ENCODE measurements at regions not wholly inside any gene's neighbourhood (a gene's known extent, or its start where the extent isn't known, plus 50 kb on each side); places are given as distances from the start of the nearest gene placed in this dataset.
A peak's percentile ranks its signal among the peaks of the same experiment; 100 is the strongest.

GRCh38 chr21:18191139-18191538, 53.5 kb upstream of the CHODL start:
- no peak for DNase-seq (ENCODE audit: low spot score)

- no peak for DNase-seq (ENCODE audit: low spot score)
These were observed 66.1 kb upstream of the CHODL start for GRCh38 chr21:18178509-18178908.

- no peak for DNase-seq (ENCODE audit: low spot score)
These were observed 70.3 kb upstream of the CHODL start for GRCh38 chr21:18174370-18174769.

GRCh38 chr21:18170829-18171228, 73.8 kb upstream of the CHODL start:
- DNase-seq (ENCODE audit: low spot score): no peak

- DNase-seq (ENCODE audit: low spot score): no peak
These were observed 74.4 kb upstream of the CHODL start for GRCh38 chr21:18170221-18170620.

- no peak for DNase-seq (ENCODE audit: low spot score)
These were observed 76.5 kb upstream of the CHODL start for GRCh38 chr21:18168108-18168507.

- DNase-seq (ENCODE audit: low spot score): peak; percentile 52
These were observed 79.7 kb upstream of the CHODL start for GRCh38 chr21:18164933-18165332.

- no peak for DNase-seq (ENCODE audit: low spot score)
These were observed 80.2 kb upstream of the CHODL start for GRCh38 chr21:18164483-18164882.

GRCh38 chr21:18163956-18164355, 80.7 kb upstream of the CHODL start:
- no peak for DNase-seq (ENCODE audit: low spot score)

- no peak for DNase-seq (ENCODE audit: low spot score)
These were observed 82.8 kb upstream of the CHODL start for GRCh38 chr21:18161841-18162240.

- DNase-seq (ENCODE audit: low spot score): no peak
These were observed 87.2 kb upstream of the CHODL start for GRCh38 chr21:18157406-18157805.

GRCh38 chr21:18155508-18156193, 89.0 kb upstream of the CHODL start:
- DNase-seq (ENCODE audit: low spot score): no peak

GRCh38 chr21:18153063-18153462, 91.6 kb upstream of the CHODL start:
- DNase-seq (ENCODE audit: low spot score): no peak

- DNase-seq (ENCODE audit: low spot score): no peak
These were observed 92.3 kb upstream of the CHODL start for GRCh38 chr21:18152371-18152770.

GRCh38 chr21:18151046-18151445, 93.6 kb upstream of the CHODL start:
- DNase-seq (ENCODE audit: low spot score): no peak

GRCh38 chr21:18148401-18148800, 96.2 kb upstream of the CHODL start:
- no peak for DNase-seq (ENCODE audit: low spot score)

GRCh38 chr21:18147678-18148077, 97.0 kb upstream of the CHODL start:
- DNase-seq (ENCODE audit: low spot score): no peak

- no peak for DNase-seq (ENCODE audit: low spot score)
These were observed 97.8 kb upstream of the CHODL start for GRCh38 chr21:18146820-18147219.

- no peak for DNase-seq (ENCODE audit: low spot score)
These were observed 100.3 kb upstream of the CHODL start for GRCh38 chr21:18144339-18144738.

GRCh38 chr21:18142655-18143054, 102.0 kb upstream of the CHODL start:
- DNase-seq (ENCODE audit: low spot score): peak; percentile 11

- DNase-seq (ENCODE audit: low spot score): no peak
These were observed 106.1 kb upstream of the CHODL start for GRCh38 chr21:18138507-18138906.

GRCh38 chr21:18129526-18129925, 115.1 kb upstream of the CHODL start:
- DNase-seq (ENCODE audit: low spot score): no peak

- DNase-seq (ENCODE audit: low spot score): no peak
These were observed 126.1 kb upstream of the CHODL start for GRCh38 chr21:18118566-18118965.

GRCh38 chr21:18117176-18117575, 127.5 kb upstream of the CHODL start:
- no peak for DNase-seq (ENCODE audit: low spot score)
